GM12892 (cell line): ENCODE measurements at regions not wholly inside any gene's neighbourhood (a gene's known extent, or its start where the extent isn't known, plus 50 kb on each side); places are given as distances from the start of the nearest gene placed in this dataset.
"Not testable (repeated sequence)": the region's sequence is repeated elsewhere in the genome, so short reads cannot be mapped to it uniquely, and the experiment has no call there.

Source experiments
- DNase-seq: peaks from one replicate; pipeline ENCODE4 v3.0.0; 2011; ENCODE audit not compliant: insufficient read length
- FAIRE-seq: peaks from 2 replicates; lab custom pipeline; 2011; peaks lifted over from hg19 to GRCh38; lab: Jason Lieb, UNC
- POLR2A ChIP-seq: IDR thresholded peaks from 2 replicates; pipeline ENCODE4 v1.6.1; 2011; ENCODE audit warnings: low read depth, low read length, control low read depth
- POLR2AphosphoS5 ChIP-seq: IDR thresholded peaks from 2 replicates; pipeline ENCODE4 v1.6.1; 2011; ENCODE audit warnings: low read depth, low read length, control low read depth
- TAF1 ChIP-seq: IDR thresholded peaks from 2 replicates; pipeline ENCODE4 v1.6.1; 2011; ENCODE audit warnings: low read depth, mild to moderate bottlenecking, control low read depth, low read length, borderline replicate concordance

GRCh38 chr1:197985351-197985750 is 68.2 kb downstream of the LHX9 start:
- no peak for FAIRE-seq
- no peak for TF ChIP-seq POLR2A
- TF ChIP-seq POLR2AphosphoS5: no peak
- no peak for TF ChIP-seq TAF1
- no peak for DNase-seq

- TF ChIP-seq POLR2A (no peak), POLR2AphosphoS5 (no peak), TAF1 (no peak)
- FAIRE-seq (no peak), DNase-seq (no peak)
Measured at GRCh38 chr1:197986817-197987216, 69.6 kb downstream of the LHX9 start.

DNA sequence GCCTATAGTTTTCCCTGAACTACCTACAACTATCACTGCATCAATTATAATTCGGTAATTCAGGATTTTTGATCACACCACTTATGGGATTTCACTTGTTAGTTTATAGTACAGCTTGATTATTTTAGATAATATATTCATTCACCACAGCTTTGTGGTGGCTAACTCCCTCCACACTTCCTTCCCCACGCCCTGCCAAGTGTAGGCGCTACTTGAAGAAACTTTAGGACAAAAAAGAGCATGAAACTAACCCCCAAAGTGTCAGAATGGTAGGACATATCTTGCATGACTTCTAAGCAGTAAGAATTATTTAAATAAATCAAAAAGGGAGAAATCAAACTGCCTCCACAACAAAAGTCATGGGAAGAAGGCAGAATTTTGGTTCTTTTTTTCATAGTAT is 70.1 kb downstream of the LHX9 start:
- DNase-seq: no peak
- FAIRE-seq: no peak
- TF ChIP-seq TAF1 (no peak), POLR2A (no peak), POLR2AphosphoS5 (no peak)

- FAIRE-seq: not testable (repeated sequence)
Measured at GRCh38 chr1:197988581-197988980, 71.4 kb downstream of the LHX9 start.

DNA sequence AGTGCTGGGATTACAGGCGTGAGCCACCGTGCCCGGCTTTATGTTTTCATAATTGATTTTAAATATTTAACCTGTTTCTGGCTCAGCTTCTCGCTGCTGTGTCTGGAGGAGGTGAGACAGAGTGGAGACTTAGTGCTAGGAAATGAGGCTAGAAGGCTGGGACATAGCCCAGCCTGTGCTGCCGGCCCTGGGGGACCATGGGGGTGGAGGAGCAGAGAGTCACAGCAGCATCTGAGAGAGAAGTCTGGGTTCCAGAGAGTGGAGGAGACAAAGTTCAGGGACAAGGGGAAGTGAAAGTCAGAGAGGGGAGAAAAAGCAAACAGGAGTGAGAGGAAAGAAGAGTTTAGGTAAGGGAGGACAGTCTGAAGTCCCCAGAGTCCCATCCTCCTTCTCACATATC is 71.9 kb downstream of the LHX9 start:
- FAIRE-seq (no peak), DNase-seq (no peak)
- TF ChIP-seq TAF1: no peak
- TF ChIP-seq POLR2A: no peak
- TF ChIP-seq POLR2AphosphoS5: no peak

More at GRCh38 chr1:197988581-197988980, 71.4 kb downstream of the LHX9 start:
- DNase-seq: not testable (repeated sequence)

- TF ChIP-seq TAF1 (no peak), POLR2AphosphoS5 (no peak), POLR2A (no peak)
- DNase-seq (no peak), FAIRE-seq (no peak)
Measured at GRCh38 chr1:197991594-197991993, 74.4 kb downstream of the LHX9 start.

DNA sequence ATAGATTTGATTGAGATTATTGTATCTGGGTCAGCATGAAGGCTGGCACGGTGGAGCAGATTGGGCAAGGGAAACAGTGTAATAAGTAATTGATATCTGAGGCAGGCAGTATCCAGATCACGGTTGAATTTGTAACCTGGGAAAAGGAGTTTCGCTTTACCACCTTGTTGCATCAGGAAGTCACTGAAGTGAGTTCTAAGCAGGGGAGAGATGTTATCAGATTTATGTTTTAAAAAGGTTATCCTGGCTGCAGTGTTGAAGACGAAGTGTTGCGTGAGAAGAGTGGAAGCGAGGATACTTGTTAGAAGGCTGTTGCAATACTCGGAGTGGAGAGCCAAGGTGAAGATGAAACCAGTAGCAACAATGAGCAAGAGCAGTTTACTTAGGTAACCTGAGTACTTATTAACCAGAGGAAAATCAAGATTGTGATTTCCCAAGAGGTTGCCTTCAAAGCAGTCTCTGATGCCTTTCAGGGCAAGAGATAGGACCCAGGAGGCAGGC is 77.8 kb downstream of the LHX9 start:
- no peak for TF ChIP-seq POLR2AphosphoS5
- no peak for TF ChIP-seq TAF1
- TF ChIP-seq POLR2A: no peak
- DNase-seq (no peak), FAIRE-seq (no peak)

DNA sequence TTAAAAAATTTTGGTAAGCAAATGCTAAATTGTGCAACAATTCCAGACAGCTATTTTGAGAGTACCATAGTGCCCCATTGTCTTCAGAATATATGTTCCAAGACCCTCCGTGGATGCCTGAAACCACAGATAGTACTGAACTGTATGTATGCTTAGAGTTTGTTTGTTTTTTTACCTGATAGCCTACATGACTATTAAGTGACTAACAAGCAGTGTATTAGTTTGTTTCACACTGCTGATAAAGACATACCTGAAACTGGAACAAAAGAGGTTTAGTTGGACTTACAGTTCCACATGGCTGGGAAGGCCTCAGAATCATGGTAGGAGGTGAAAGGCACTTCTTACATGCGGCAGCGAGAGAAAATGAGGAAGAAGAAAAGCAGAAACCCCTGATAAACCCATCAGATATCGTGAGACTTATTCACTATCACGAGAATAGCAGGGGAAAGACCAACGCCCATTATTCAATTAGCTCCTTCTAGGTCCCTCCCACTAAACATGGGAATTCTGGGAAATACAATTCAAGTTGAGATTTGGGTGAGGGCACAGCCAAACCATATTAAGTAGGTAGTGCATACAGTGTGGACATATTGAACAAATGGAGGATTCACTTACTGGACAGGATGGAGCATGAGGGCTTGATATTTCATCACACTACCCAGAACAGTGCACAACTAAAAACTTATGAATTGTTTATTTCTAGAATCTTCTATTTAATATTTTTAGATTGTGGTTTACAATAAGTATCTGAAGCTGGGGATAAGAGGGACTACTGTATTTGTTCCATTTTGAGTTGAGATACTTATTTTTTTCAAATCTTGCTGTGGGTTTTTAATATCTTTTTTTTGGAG is 78.5 kb downstream of the LHX9 start:
- FAIRE-seq (no peak), DNase-seq (no peak)
- TF ChIP-seq POLR2A (no peak), POLR2AphosphoS5 (no peak), TAF1 (no peak)

GRCh38 chr1:197996259-197996512 is 79.0 kb downstream of the LHX9 start:
- not testable (repeated sequence) for FAIRE-seq, DNase-seq

- no peak for DNase-seq
- TF ChIP-seq POLR2A: no peak
- TF ChIP-seq POLR2AphosphoS5: no peak
- TF ChIP-seq TAF1: no peak
- no peak for FAIRE-seq
Measured at GRCh38 chr1:197998110-197998509, 80.9 kb downstream of the LHX9 start.

DNA sequence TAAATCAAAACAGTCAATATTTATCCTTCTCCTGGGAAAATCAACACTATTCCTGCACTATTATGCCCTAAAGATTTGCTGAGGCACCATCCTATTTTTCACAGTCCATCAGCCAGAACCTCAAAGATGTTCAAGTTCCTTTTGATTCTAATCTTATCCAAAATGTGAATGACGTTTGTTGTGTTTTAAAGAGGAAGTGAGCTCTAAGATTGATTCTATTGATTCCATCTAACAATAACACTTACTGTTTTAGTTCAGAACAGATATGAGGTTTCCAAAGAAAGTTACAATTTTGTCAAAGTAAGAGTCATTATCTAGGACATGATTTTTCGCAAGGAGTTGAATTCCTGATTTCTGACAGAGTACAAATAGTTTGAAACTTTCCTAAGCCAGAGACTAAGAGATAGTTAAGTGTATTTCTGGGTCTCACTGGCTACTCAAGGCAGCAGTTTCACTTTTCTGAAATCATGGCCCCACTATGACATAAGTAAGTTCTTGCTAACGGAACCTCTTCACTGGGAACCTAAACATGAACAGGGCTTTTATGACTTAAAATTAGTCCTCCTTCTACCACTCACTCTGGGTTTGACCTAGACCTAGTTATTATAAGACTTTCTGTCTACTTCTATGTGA is 84.7 kb downstream of the LHX9 start:
- TF ChIP-seq POLR2A (no peak), TAF1 (no peak), POLR2AphosphoS5 (no peak)
- no peak for DNase-seq
- FAIRE-seq: no peak

DNA sequence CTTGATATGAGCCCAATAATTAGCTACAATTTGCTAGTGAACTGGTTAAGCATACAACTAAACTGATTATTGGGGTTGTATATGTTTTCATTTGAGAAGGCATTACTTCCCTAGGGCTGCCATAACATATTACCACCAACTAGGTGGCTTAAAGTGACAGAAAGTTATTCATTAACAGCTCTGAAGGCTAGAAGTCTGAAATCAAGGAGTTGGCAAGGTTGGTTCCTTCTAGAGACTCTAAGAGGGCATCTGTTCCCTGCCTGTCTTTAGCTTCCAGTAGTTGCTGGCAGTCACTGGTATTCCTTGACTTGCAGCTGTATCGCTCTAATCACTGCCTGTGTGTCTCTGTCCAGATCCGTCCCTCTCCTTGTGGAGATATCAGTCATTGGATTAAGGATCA is 86.3 kb downstream of the LHX9 start:
- no peak for DNase-seq
- TF ChIP-seq TAF1: no peak
- TF ChIP-seq POLR2A: no peak
- no peak for TF ChIP-seq POLR2AphosphoS5
- FAIRE-seq: no peak

- no peak for FAIRE-seq
- TF ChIP-seq POLR2A: no peak
- TF ChIP-seq POLR2AphosphoS5: no peak
- no peak for TF ChIP-seq TAF1
- no peak for DNase-seq
Measured at GRCh38 chr1:198007011-198007410, 89.8 kb downstream of the LHX9 start.
